HG03108 (cell line): ENCODE measurements at regions not wholly inside any gene's neighbourhood (a gene's known extent, or its start where the extent isn't known, plus 50 kb on each side); places are given as distances from the start of the nearest gene placed in this dataset.

Source experiments
- ATAC-seq: cut with Tn5 transposase; IDR thresholded peaks from one replicate; pipeline ENCODE4 v1.9.1; 2021; ENCODE audit warnings: moderate library complexity; ENCODE audit not compliant: unreplicated experiment

DNA sequence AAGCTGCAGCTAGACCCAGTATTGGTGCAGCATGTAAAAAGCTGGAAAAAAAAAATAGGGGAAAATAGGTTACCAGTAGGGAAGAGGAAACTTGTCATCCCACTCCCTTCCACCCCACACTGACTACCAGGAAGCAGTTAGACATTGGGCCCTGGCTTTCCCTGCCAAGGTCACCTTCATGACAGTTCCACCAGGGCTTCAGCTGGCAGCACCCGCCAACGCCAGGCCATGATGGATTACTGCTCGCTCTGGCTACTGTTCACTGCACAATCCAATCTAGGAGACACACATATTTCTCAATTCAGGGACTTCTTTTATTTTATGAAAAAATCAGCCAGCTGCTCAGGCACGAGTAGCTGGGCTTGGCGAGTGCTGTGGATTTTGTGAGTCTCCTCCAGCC, 127.7 kb downstream of the DMRTA2 start:
- ATAC-seq, result no peak

DNA sequence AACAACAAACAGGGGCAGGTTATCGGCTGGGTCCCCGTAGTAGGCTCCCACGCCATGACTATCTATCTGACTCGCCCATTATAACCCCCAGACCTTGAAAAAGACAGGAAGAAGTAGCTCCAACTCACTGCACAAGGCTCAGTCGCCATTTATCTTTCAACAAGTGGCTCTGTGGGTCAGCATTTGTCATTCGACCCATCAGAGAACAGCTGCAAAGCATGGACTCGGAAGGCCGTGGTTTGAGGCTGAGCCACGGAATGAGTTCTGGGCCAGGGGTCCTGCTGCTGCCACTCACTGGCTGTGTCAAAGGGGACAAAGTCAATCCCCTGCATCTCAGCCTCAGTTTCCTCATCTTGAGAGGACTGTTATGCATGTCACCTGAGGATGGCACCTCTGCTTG, 131.0 kb downstream of the DMRTA2 start:
- no peak for ATAC-seq

DNA sequence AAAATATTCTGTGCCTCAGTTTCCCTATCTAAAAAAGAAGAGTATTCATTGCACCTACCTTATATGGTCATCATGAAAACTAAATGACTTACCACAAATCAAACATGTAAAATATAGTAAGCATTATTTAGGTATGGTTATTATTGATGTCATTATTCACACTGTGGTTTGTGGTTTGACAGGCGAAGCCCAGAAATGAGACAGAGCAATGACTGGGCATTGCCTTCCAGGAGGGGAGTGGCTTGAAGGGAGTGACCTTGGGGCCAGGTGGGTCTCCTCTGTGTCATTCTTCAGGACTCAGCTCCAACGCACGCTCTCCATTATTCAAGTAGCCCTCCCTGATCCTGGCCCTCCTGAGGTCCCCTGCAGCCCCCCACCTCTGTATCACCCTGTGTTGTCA, 133.7 kb downstream of the DMRTA2 start:
- ATAC-seq, result no peak

DNA sequence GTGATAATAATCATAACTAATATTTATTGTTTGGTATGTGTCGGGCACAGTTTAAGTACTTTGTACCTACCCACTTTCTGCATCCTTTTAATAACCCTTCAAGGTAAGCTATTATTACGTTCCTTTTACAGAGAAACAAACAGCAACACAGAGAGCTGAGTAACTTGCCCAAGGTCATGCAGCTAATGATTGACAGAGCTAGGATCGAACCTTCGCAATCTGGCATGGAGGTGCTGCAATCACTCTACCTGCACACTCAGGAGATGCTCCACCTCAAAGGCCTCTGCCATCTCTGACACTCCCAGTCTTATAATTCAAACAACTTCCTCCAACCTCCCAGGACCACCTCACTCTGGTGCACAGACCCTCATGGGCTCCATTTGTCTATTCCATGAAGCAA, 137.2 kb downstream of the DMRTA2 start:
- ATAC-seq, result no peak

DNA sequence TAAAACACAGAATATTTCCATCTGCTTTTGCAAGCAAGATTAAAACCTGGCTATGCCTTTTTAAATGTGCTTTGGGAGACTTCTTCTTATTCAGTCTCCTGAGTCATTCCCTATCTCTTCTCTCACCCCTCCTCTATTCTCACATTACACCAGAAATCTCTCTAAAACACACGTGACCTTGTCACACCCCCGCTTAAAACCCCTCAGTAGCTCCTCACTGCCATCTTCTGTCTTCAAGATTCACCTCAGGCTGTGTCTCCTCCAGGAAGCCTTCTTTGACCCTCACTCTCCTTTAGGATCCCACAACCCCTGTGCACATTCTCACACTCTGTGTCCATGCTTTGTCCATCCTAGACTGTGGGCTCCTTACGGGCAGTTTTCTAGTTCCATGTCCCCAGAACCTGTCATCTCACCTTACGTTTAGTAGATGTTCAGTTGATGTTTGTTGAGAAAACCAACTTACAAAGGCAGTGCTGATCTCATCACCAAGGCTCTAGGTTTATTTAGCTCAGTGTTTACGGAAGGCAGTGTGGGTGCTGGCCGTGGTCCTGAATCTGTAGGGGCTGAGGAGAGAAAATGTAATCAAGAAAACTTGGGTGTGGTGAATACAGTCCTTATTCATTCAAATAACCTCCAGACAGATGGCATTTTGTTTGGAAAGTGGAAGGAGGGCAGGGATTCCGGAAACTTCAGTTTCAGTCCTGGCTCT, 143.5 kb downstream of the DMRTA2 start:
- no peak for ATAC-seq

DNA sequence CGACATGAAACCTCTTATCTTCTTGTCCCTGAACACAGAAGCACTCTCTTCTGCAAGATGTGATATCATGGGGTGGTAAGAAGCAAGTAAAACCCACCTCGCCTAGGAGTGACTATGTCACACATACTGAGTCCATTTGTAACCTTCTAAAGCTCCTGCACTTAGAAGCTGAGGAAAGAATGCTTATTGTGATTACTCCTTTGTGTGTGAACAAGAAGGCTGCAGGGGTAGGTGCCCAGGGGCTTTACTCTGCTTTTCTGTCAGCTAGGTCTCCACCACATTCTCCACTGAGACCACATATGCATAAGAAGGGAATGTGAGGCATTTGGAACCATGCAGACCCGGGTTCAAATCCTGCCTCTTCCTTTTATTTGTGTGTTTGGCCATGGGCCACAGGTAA, 144.3 kb downstream of the DMRTA2 start:
- no peak for ATAC-seq

DNA sequence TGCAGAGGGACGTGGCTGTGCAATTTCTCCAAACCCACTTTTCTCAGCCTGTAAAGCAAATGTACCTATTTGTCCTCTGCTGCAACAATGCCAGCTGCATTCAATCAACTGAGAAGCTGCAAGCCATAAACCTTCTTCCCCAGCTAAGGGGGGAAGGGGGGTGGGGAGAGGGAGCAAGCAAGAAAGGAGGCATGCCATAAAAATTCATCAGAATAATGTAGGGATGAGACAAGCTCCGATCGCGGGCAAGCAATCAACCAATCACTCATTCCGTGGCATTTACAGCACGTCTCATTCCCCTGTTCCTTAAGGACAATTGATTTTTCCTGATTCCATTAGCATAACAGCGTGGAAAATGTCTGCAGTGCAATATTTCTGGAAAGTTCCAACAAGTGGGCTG, 144.8 kb downstream of the DMRTA2 start:
- ATAC-seq, result no peak

DNA sequence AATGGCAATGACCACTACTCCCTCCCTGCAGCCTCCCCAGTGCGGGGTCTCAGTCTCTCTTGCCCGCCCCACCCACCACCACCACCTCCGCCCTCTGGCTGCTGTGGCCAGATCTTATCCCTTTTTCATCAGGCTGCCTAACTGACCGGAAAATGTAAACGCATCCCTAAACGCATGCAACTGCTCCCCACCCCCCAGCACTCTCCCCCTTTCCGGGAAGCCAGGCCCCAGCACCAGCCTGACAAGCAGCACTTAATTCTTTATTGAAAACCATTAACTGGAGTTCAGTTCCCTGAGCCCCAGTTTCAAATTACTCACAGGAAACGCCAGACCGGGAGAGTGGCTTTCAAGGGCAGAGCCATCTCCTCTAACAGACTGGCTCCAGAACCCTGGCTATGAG, 147.7 kb downstream of the DMRTA2 start:
- ATAC-seq, result no peak

DNA sequence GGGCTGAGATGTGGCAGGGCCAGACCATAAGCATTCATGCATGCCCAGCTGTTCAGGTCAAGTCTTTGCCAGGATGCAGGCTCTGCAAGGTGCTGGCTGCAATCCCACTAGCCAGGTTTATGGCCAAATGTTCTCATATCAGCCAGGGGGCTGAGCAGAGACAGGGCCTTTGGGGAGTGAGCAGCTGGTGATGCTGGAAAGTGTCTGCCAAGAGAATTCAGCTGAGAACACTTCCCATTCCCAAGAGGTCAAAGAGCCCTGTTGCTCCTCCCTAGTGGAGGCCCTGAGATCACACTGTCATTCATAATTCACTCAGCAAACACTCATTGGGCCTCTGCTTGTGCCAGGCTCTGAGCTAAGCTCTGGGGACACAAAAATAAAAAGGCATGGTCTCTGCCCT, 150.3 kb downstream of the DMRTA2 start:
- ATAC-seq, result no peak

DNA sequence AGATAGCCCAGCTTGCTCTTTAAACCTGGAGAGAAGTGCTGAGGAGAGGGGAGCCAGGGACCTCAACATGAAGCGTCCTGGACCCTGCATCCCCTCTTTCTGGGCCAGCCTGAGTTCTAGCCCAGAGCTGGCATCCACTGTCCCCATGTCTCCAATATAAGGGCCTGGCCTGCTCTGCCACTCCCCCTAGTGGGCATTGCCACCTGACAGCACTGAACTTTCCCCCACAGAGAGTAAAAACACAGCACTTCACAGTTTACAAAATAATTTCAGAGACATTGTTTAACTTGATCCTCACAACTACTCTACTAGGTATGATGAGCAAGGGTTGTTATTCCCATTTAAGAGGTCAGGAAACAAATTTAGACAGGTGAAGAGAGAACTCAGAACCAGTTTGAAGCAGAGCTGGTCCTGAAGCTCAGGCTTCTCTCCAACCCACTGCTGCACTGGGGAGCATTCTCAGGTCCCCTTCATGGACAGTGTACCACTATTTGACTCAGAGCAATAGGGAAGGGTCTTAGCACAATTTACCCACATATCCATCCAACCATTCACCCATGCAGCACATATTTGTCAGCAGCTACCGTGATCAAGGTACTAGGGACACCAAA, 151.2 kb downstream of the DMRTA2 start:
- ATAC-seq, result no peak

DNA sequence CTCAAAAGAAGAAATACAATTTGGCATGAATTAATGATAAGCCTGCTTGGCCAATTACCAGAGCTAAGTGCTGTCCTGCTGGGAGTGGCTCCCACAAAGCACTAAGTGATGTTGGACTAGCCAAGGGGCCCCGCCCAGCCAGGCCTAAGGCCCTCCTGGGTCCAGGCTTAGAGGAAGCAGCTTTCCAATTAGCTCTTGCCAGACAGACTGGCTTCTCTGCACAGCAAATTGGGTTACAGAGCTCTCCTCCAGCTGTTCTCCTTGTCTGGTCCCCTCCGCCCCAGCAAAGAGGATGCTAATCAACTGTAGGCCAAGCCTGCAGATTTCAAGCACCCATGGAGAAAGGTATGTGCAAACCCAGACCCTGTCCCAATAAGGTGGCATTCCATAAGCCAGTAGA, 151.9 kb downstream of the DMRTA2 start:
- no peak for ATAC-seq

DNA sequence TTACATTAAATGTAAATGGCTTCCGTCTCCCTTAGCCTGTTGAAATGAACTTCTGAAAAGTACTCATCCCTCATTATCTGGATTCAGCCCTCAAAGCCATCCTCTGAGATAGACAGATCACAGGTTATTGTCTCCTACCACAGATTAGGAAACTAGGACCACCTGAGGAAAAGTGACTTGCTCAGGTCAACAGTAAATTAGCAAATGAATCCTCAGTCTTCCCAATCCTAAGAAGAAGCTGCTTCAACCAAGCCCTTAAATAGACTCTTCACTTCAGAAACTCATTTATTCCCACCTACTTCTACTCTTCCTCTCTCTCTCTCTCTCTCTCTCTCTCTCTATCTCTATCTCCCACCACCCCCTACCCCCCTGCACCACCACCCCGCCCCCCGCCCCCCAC, 152.3 kb downstream of the DMRTA2 start:
- ATAC-seq, result no peak

DNA sequence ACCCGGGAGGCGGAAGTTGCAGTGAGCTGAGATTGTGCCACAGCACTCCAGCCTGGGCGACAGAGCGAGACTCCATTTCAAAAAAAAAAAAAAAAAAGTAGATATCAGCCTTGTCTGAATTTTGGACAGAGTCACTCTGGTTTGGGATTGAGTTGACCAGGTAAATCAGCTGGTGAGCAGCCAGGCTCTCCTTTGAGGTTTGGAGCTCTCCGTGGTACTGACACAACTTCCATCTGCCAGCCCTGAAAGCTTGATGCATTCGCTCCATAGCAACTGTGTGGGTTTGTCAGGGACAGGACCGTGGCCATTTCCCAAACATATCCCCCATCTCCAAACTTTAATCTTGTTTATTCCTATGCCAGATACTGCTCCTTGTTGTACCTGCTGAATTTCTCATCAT, 155.2 kb downstream of the DMRTA2 start:
- no peak for ATAC-seq

DNA sequence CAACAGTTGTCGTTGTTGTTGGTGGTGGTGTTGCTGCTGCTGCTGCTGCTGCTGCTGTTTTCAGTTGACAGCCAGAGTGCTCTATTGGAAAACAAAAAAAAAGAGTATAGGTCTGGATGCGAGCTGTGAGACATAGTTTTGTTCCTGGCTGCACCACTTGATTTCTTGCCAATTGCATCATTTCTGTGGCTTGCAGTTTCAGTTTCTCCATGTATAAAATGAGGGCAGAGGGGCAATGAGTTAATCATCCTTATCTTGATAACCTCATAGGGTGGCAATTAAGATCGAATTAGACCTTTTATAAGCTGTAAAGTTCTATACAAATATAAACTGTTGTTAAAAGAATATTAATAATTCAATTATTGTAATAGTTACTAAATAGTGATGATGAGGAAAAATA, 156.7 kb downstream of the DMRTA2 start:
- no peak for ATAC-seq

DNA sequence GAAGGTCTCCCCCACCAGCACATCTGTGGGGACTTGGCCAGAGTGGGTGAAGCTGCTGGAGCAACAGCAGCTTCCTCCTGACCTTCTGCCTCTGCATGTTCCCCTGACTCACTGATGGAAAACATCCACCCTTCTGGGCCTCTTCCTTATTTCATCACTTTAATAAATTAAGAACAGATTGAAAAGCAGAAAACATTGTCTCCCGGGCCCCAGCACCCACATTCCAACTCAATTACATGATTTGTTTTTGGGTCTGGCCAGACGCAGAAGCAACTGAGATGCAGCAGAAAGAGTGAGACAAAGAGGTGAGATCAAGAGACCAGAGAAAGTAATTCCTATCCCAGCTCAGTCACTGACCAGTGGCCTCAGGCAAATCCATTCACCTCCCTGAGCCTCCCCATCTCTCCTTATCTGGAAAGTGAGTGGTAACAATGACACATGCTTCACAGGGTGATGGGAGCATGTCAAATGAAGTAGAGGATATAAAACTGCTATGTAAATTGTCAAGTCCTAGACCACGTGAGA, 157.1 kb downstream of the ELAVL4 start:
- no peak for ATAC-seq

DNA sequence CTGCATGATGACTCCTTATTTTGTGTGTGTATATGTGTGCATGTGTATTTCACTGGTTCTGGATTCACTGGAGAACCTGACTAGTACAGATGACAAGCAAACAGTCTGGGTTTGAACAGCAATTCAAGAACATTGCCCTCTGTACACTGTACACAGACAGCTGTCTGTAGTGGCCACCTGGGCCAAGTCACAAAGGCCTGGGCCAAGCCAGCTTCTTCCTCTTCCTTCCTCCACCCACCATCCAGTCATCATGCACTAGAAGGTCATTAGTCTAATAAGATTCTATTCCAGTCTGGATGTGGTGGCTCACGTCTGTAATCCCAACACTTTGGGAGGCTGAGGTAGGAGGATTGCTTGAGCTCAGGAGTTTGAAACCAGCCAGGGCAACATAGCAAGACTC, 155.9 kb downstream of the ELAVL4 start:
- ATAC-seq, result no peak

DNA sequence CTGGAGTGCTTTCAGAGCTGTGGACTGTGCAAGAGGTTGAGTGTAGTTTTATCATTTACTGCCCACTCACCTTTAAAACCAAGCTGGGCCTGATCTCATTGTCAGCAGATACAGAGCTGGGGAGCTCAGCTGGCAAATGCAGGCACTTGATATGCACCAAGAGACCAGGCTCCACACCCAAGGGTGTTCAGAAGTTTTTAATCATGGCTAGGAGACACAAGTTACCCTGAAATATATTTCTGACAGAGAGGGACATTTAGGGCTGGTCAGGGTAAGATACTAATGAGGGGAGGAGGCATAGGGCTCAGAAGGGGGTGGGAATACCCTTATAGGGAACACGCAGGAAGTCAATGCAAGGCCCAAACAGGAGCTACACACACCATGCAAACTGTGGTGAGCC, 153.7 kb downstream of the ELAVL4 start:
- ATAC-seq, result no peak

DNA sequence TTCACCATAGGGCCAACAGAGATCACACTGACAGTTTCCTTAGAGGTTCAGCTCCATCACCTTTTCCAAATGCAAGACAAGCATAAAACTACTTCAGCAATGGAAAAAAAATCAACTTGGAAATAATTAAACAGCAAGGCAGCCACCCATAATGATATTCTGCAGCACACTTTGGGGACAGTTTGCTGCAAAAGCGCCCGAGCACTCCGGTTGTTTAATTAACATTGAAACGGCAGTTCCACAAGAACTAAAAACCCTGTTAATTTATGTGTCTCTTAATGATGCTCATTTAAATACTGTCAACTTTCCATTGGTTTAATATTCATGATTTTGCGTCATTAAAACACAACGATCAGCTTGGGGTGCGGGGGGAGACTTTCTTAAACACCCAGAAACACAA, 153.2 kb downstream of the ELAVL4 start:
- ATAC-seq, result no peak

DNA sequence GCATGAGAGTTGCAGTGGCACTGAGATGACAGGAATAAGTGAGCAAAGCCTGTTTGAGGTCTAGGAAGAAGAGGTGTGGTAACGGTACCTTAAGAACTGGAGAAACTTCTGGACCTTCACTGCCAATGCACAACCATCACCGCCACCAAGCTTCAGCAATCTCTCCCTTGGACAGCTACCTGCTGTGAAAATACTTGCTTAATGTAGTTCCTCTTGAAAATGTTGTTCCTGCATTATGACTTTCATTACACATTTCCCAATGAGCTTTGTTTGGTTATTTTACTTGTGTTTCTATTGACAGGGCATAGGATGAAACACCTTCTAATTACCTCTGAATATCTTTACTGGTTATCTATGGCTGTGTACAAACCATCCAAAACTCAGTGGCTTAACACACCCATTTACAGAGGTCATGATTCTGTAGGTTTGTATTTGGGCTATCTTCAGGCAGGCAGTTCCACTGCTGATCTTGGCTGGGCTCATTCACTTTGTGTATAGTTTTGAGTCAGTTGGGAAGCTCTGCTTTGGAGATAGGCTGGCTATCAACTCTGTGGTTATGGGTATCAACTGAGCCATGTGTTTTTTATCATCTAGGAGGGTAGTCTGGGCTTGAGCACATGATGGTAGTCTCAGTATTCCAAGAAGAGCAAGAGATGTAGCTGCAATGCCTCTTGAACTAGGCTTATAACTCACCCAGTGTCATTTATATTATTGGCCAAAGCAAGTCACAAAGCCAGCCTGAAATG, 149.4 kb downstream of the ELAVL4 start:
- ATAC-seq, result no peak

DNA sequence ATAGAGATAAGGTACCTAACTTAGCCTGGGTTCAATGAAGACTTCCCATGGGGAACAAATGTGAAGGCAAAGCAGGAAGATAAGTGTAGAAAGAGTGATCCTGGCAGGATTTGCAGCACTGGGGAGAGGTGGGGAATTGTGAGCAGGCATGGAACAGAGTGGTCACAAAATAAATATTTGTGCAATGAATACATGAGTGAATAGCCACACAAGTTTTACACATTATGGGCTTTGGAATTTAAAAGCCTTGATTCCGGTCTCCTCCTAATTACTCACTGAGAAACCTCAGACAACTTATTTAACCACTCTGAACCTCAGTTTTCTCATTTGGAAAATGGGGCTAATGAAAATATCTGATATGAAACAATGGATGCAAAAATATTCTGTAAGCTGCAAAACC, 148.3 kb downstream of the ELAVL4 start:
- no peak for ATAC-seq
